HT1080 (cell line): ENCODE measurements at regions not wholly inside any gene's neighbourhood (a gene's known extent, or its start where the extent isn't known, plus 50 kb on each side); places are given as distances from the start of the nearest gene placed in this dataset.
"Not testable (repeated sequence)": the region's sequence is repeated elsewhere in the genome, so short reads cannot be mapped to it uniquely, and the experiment has no call there.

Source experiments
- DNase-seq: peaks from one replicate; pipeline ENCODE4 v3.0.0-alpha.2; 2015; ENCODE audit warnings: low read depth

- DNase-seq, result no peak
These were observed 290.4 kb downstream of the ABCC12 start for GRCh38 chr16:47865337-47865855.

GRCh38 chr16:47864262-47864661 lies 291.5 kb downstream of the ABCC12 start:
- DNase-seq, result not testable (repeated sequence)

GRCh38 chr16:47861999-47862398 lies 293.8 kb downstream of the ABCC12 start:
- DNase-seq, result no peak

GRCh38 chr16:47858333-47858982 lies 297.3 kb downstream of the ABCC12 start:
- DNase-seq, result no peak

GRCh38 chr16:47855431-47855830 lies 300.4 kb downstream of the ABCC12 start:
- DNase-seq, result no peak

DNA sequence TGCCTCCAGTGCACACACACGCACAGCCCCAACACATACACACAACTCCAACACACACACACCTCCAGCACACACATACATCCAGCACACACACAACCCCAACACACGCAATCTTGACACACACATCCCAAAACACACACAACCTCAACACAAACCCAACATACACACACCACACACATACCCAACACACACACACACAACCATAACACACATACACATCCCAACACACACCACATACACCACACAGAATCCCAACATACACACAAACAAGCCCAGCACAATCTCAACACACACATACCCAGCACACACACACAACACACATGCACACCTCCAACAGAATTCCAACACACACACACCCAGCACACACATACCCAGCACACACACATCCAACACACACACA lies 301.1 kb downstream of the ABCC12 start:
- no peak for DNase-seq

DNA sequence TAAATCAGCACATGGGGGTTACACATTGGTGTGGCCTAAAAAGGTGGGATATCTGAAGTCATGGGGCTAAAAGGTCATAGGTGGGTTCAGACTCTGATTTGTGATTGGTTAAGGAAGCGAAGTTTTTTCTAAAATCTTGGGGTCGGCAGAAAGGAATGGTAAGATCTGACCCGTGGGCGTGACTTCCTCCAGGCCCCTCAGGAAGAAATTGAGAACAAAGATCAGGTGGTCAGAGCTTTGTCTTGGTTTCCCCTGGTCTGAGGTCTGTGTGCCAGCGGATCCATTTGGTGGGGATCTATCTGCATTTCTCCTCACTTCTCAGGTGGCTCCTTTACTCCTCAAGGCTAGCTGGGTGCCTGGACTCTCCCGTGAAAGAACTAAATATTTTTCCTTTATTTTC lies 302.8 kb downstream of the ABCC12 start:
- DNase-seq, result no peak

- no peak for DNase-seq
These were observed 304.6 kb downstream of the ABCC12 start for GRCh38 chr16:47851146-47851545.

DNA sequence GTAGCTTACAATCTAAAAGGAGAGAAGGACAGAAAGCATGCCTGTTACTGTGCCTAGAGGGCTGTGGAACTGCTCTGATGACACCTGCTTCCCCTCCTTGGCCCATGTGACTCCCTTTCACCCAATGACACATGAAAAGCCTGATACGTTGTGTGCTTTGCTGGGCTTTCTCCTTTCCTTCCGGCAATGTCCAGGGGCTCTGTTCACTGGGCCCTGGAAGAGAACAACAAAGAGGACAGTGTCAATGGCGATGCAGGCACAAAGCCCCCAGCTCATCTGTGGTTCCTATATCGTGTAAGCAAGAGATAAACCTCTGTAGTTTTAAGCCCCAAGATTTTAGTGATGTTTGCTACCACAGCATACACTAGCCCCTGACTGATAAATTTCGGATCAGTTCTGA lies 306.1 kb downstream of the ABCC12 start:
- DNase-seq, result no peak

GRCh38 chr16:47848421-47849109 lies 307.2 kb downstream of the ABCC12 start:
- no peak for DNase-seq

GRCh38 chr16:47847220-47847970 lies 308.4 kb downstream of the ABCC12 start:
- DNase-seq, result no peak

DNA sequence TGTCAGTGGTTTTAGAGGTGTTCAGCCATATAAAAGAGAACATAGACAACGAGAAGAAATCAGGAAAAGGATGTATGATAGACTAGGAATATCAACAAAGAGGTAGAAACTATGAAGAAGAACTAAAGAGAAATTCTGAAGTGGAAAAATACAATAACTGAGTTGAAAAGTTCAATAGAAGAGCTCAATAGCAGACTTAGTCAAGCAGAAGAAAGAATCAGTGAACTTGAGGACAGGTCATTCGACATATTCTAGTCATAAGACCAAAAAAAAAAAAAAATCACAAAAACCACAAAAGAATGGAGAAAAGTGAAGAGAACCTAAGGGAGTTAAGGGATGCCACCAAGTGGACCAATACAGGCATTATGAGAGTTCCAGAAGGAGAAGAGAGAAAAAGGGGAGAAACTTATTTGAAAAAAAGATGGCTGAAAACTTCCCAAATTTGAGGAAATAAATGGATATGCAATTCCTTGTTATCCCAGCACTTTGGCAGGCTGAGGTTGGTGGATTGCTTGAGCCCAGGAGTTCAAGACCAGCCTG lies 321.2 kb downstream of the ABCC12 start:
- peak; percentile 30 for DNase-seq

DNA sequence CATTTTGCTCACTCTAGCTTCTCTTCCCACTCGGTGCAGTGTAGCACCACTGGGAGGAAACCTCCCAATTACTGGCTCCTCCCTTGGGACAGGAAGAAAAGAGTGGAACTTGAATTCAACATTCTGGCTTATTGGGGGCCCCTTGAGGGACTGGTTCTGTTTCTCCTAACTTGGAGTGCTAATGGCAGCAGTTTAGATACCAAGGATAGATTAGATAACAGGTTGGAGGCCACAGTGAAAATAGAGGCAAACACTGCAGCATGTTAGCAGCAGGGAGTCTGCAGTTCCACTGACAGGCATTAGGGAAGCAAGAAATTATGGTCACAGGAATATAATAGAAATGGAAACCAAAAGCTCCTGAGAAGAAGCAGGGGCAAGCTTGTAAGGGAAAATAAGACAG lies 322.0 kb downstream of the ABCC12 start:
- no peak for DNase-seq

GRCh38 chr16:47829850-47830600 lies 325.8 kb downstream of the ABCC12 start:
- DNase-seq, result no peak

- DNase-seq, result no peak
These were observed 329.7 kb downstream of the ABCC12 start for GRCh38 chr16:47826070-47826469.

DNA sequence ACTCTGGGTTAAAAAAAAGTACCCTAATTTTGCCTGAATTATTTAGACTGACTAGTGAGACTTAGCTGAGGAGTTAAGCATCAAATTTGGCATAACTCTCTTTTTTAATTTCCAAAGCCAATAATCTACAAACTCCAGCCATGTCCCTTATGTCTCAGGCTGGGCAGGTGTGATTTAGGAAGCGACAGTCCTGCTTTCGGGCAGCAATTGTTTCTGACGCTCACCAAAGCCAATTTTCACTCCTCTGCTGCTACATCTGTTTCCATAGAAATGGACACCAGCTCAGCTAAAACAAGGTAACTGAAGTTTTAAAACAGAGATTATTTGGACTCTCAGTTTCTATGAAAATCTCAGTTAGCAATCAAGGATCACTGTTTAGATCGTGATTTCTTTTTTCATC lies 338.7 kb downstream of the ABCC12 start:
- DNase-seq, result no peak

- no peak for DNase-seq
These were observed 339.3 kb downstream of the ABCC12 start for GRCh38 chr16:47816511-47816910.

- peak; percentile 17 for DNase-seq
These were observed 340.1 kb downstream of the ABCC12 start for GRCh38 chr16:47815655-47816054.

- not testable (repeated sequence) for DNase-seq
These were observed 344.0 kb downstream of the ABCC12 start for GRCh38 chr16:47811758-47812157.

DNA sequence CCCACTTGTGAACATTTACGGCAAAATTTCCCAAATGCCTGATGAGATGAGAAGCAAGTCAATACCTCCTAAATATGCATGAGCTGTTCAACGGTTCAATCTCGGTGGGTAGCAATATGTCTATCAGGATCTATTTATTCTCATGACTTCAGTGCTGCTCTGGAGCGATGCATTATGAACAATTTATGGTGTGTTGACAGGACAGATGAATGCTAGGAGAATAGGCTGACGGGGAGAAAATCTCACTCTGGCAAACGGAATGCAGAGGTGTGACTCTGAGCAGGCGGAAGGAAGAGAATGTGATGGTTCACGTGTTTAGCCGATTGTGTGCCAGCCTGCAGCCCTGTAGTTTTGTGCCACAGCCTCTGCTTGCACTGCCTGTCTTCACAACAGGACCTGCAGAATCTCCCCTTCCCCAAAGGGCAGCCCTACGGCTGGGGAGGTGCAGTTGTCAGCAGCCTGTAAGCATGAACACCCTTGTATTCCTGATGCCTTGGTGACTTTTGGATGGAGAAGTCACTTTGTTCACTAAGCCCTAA lies 345.2 kb downstream of the PHKB start:
- DNase-seq, result no peak

- no peak for DNase-seq
These were observed 326.6 kb downstream of the PHKB start for GRCh38 chr16:47787696-47788095.
